Renal cortical epithelial cell (primary cell): ENCODE measurements at regions not wholly inside any gene's neighbourhood (a gene's known extent, or its start where the extent isn't known, plus 50 kb on each side); places are given as distances from the start of the nearest gene placed in this dataset.
"Not testable (repeated sequence)": the region's sequence is repeated elsewhere in the genome, so short reads cannot be mapped to it uniquely, and the experiment has no call there.

ENCODE experiments used
- DNase-seq: peaks from one replicate; pipeline ENCODE4 v3.0.0-alpha.2; 2011; ENCODE audit warnings: low read depth

DNA sequence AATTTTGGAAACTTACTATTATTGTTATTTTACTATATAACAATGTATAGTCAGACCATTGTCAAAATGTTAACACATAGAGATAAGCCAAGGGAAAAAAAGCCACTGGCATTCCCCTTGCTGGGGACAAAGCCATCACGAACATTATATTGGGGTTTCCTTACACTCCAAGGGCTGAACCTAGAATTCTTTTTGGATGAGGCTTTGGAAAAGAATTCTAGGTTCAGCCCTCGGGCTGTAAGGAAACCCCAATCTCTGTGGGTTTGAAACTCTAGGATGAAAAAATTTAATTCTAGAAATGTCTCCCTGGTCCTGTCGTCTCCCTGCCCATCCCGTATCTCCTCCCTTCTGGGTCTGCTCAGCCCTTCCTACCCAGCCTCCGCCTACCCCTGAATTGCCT is 67.0 kb upstream of the SMAD6 start:
- DNase-seq, result no peak

DNA sequence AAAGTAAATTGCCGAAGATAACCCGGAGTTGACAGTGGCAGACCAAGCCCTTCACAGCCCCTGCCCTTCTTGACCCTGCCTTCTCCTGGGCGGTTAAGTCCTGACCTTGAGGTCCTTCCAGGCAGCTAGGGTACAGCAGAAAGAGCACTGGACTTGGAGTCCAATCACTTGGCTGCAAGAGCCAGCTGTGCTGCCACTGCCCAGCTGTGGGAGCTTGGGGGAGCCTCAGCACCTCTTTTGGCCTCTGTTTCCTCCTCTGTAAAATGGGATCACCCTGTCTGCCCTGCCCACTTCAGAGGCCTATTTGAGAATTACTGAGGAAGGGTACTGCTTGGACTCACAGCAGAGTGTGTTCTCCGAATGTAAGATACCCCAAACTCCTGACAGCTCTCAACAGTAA is 66.2 kb upstream of the SMAD6 start:
- DNase-seq, result no peak

DNA sequence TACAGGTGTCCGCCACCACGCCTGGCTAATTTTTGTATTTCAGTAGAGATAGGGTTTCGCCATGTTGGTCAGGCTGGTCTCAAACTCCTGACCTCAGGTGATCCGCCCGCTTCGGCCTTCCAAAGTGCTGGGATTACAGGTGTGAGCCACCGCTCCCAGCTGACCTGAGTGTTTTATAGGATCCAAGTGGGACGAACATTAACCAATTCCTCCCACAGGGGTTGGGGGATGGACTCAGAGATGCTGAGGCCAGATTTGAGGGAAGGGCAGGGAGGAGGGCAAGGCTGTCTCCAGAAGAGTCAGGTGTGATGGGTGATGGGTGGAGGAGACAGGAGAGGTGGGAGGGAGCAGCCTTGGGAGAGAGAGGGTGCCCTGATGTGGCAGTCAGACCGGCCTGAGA is 65.0 kb upstream of the SMAD6 start:
- DNase-seq, result not testable (repeated sequence)

- DNase-seq, result no peak
Observed at GRCh38 chr15:66638377-66638776, 63.7 kb upstream of the SMAD6 start.

GRCh38 chr15:66641485-66642315 is 60.3 kb upstream of the SMAD6 start:
- DNase-seq, result no peak

GRCh38 chr15:66642514-66642913 is 59.5 kb upstream of the SMAD6 start:
- no peak for DNase-seq

DNA sequence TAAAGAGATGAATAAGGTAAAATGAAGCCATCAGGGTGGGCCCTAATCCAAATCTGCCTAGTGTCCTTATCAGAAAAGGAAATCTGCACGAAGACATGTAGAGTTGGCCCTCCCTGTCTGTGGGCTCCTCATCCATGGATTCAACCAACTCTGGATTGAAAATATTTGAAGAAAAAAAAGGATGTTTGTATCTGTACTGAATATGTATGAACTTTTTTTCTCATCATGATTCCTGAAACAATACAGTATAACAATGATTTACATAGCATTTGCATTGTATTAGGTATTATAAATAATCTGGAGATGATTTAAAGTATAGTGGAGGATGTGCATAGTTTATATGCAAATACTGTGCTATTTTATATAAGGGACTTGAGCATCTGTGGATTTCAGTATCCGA is 59.0 kb upstream of the SMAD6 start:
- no peak for DNase-seq

DNA sequence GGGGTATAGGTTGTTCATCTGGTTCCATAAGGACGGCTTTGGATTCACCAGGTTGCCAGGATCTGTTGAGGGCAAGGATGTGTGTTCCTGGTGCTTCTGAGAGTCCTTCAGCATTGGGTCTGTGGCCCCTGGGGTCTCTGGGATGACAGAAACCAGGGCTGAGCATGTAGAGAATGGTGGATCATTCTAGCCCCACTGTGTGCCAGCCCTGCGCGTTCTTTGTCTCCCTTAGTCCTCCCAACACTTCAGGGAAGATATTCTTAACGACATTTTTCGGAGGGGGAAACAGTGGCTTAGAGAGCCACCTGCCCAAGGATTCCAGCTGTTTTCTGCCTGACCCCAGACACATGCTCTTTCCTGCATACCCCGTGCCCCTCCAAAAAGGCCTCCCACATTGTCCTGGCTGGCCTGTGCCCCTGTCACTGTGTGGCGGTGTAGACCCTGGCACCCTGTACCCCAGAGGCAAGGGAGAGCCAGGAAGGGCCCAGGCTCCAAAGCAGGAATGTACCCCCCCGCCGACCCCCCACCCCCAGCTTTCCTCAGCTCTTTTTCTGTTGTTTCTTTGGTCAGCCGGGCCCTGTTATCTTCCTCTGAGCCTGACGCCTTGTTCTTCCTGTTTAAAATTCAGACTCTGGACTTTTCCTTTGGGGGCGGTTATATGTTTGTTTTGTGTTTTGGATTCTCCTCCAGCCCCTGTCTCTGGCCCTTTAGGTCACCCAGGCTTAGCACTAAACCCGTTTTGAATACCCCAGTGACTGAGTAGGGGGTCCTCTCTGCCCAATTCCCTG is 57.8 kb upstream of the SMAD6 start:
- no peak for DNase-seq

DNA sequence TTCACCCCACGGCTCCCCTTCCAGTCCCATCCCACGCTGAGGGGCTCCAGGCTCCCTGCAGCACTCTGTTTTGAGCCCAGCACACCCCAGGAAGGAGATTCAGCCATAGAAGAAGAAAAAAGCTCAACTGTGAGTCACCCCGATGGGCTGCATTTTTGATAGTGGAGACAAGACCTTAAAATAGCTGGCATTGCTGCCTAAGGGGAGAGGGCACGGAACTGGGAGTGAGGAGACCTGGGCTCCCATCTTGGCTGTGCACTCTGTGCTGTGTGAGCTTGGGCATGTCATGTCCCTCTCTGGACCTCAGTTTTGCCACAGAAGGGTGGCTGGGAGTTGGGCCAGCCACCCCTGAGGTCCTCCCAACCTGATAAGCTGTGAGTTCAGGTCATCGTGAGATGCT is 57.2 kb upstream of the SMAD6 start:
- DNase-seq, result no peak

GRCh38 chr15:66646308-66646707 is 55.7 kb upstream of the SMAD6 start:
- no peak for DNase-seq

- no peak for DNase-seq
Observed at GRCh38 chr15:66646799-66647198, 55.2 kb upstream of the SMAD6 start.

DNA sequence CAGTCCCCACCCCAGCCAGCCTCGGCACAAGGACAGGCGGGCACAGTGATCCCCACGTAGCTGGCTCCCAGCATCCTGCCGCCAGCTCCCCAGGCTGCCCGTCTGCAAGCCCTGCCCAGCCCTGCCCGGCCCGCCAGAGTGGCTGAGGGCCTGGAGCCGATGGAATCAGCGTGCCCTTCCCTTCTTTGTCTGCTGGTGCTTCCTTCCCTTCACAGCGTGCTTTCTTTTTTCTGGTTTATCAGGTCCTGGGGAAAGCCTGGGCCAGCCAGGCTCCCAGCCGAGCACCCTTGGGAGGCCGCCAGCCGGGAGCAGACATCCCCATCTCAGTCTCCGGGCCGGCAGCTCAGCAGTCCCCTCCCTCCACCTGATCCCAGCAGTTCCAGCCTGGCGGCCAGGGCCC is 54.7 kb upstream of the SMAD6 start:
- no peak for DNase-seq

GRCh38 chr15:66648588-66648987 is 53.4 kb upstream of the SMAD6 start:
- no peak for DNase-seq

DNA sequence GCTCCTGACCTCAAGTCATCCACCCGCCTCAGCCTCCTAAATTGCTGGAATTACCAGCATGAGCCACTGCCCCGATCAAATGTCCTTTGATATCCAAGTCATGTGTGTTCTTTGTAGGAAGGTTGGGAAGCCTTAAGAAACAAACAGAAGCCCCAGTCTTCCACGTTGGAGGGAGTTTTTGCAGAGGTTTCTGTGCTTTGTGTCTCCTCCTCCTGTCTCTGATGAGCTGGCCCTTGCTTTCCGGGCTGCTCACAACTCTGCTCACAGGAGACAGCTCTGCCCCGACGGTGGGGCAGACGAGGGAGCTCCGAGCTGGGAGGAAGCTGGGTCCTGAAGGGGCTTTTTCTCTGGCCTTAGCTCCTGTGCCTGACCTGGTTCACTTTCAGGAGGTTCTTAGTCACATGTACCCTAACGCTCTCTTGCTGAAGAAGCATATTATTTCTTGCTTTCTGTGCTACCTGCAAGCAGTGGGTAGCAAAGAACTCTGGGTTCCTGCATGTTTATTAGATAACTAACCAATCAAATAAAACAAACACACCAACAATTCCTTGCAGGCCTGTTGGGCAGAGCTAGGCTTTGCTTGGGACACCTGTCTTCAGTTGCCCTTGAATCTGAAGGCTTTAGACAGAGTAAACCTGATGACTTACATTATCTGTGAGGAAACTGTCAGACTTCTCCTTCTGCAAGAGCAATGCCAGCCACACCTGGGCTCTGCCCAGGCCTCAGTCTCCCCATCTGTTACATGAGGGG is 52.6 kb upstream of the SMAD6 start:
- DNase-seq, result no peak

GRCh38 chr15:66650433-66650832 is 51.6 kb upstream of the SMAD6 start:
- no peak for DNase-seq

DNA sequence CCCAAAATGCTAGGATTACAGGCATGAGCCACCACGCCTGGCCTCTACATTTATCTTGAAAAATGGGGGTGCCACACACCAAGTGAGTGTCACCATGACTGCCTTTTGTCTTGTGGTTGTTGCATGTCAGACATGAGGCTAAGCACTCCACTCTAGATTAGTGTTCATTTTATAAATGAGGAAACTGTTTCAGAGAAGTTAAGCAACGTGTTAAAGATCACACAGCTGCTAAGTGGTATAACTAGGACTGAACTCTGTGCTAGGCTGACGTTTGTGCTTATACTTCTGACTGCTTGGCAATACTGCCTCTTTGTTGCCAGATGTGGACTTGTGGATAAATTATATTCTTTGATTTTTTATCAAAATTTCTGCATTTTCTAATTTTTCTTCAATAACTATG is 50.8 kb upstream of the SMAD6 start:
- no peak for DNase-seq

- no peak for DNase-seq
Observed at GRCh38 chr15:66651913-66652642, 50.0 kb upstream of the SMAD6 start.
